ENCODE measurements at regions not wholly inside any gene's neighbourhood (a gene's known extent, or its start where the extent isn't known, plus 50 kb on each side); places are given as distances from the start of the nearest gene placed in this dataset.
"Not testable (repeated sequence)": the region's sequence is repeated elsewhere in the genome, so short reads cannot be mapped to it uniquely, and the experiment has no call there.

DNA sequence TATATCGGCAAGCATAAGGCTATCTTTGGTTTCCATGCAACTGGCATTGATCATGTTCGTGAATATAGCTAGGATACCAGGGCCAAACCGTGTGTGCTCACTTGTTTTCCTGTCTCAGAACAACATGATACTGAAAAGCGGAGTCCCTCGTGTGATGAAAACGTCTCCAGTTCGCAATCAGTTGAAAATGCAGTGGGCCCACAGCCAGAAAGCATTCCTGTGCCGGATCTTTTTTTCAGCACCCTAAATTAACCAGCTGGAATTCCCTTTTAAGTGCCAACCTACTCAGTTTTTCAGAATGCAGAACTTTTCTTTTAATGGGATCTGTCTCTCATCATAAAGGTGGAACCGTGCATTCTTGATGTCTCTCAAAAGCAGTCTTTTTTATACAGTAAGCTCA is 130.8 kb upstream of the FRG1 start:
- no peak for DNase-seq

DNA sequence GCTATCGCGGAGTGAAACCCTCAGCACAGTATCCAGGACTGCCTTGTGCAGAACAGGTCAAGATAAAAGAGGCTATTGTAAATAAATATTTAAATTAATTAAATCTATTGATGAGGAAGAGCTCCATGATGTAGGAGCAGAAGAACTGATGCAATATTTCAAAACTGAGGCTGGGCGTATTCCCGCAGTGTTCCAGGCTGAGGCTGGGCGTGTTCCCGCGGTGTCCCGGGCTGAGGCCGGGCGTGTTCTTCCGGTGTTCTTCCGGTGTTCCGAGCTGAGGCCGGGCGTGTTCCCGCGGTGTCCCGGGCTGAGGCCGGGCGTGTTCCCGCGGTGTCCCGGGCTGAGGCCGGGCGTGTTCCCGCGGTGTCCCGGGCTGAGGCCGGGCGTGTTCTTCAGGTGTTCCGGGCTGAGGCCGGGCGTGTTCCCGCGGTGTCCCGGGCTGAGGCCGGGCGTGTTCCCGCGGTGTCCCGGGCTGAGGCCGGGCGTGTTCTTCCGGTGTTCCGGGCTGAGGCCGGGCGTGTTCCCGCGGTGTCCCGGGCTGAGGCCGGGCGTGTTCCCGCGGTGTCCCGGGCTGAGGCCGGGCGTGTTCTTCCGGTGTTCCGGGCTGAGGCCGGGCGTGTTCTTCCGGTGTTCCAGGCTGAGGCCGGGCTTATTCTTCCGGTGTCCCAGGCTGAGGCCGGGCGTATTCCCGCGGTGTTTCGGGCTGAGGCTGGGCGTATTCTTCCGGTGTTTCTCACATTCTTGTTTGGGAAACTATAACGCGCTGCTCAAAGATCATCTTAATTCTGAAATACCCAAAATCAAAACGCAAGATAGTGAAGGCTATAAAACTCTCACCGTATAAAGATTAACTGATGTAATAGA is 130.1 kb upstream of the FRG1 start:
- DNase-seq = not testable (repeated sequence)

DNA sequence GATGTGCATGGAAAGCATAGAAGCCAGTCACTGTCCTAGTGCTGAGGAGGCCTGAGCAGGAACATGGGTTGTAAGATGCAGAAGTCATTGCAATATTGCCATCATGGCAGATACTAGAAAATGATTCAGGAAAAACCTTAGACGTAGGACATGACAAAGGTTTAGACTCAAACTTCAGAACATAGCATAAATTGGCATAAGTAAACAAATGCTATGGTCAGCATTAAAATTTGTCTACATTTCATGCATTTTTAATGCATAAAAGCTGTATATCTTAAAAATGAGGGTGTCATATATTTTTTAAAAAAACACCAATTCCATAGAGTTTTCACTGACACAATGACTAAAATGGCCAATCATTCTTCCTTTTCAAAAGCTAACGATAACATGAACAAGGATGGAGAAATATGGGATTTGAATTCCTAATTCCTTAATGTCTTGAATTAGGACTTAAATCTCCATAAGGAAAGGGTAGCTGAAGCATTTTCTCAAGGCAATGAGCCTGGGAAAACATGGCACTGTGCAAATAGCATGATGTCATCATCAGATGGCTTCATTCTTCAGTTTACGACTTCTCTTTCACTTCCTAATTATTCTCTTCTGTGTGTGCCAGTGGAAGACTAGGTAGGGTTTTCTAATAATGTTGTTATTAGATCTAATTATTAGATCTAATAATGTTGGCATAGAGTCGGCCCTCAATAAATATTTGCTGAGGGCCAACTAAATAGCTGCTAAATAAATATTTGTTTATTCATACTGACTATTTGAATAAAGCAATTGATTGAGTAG is 125.1 kb upstream of the FRG1 start:
- no peak for DNase-seq

DNA sequence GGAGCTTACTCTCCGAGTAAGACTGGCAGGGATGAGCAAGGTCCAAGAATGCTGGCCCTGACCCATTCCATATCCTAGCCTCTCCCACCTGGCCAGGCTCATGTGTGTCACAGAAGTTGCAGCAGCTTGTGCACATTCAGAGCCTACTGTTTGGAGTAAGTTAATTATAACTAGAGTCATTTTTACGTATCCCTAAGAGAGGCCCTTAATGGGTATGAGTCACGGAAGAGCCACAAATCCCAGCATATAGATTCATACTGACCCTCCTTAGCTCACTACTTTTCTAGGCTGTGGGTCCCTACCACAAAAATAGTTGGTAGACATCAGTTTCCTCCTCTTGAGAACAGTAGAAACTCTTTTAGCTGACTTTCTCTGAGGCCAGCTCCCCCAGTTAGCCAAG is 118.3 kb upstream of the FRG1 start:
- DNase-seq = no peak

- DNase-seq = no peak
Observed at GRCh38 chr4:189823591-189823990, 117.1 kb upstream of the FRG1 start.

DNA sequence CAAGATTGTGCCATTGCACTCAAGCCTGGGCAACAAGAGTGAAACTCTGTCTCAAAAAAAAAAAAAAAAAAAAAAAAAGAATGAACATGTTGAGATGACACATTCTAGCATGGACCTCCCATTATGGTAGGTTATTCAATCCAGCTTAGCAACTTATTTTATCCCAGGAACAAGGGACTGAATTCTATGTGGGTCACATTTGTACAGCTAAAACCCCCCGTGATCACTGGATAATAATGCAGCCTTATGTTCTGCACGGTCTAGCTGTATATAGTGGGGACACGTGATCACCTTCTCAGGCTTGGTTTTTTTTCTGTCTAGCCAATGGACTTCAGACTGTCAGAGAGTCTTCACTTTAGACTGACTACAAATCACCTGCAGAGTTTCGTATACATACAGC is 115.2 kb upstream of the FRG1 start:
- no peak for DNase-seq

DNA sequence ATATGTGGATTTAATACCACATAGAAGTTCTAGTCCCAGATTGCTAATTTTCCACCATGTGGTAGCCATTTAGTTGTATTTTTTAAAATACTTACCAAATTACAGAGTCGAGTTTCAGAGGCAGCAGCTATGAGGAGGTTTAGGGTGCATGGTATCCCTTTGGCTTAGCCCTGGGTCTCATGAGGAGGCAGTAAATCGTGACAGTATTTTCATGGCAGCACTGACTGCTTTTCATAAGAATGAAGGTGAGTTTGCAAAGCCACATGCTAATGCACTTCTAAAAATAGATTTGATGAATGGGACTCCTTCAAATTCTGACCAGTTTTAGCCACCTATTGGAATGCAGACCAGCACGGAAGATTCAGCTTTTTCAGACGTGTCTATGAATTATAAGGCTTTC is 114.0 kb upstream of the FRG1 start:
- DNase-seq = no peak

DNA sequence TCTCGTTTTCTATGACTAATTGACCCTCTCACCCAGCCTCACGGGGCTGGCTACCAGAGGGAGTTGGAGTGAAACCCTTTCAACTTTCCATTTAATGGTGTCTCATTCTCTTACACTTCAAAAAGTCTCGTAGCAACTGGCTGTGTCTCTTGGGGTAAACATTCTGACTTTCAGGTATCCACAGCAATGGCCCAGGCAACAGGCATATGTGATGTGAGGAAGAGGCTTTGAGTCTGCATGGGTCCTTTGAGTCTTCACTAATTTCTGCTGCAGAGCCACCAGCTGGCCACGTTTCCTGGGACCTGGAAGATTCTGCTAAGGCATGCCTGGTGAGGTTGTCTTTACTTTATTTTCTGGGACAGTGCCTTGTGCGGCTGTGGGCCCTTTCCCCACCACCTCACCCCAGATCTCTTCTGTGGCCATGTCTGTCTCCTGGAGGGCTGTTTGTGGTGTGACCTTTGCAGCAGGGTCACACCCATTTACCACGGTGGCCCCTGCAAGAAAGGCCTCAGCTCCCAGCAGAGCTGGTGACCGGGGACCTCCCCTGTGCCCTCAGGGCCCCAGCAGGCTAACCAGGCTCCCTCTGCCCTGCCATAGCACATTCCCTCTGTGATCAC is 112.5 kb upstream of the FRG1 start:
- DNase-seq = no peak

GRCh38 chr4:189832528-189832927 is 108.1 kb upstream of the FRG1 start:
- no peak for DNase-seq

- no peak for DNase-seq
Observed at GRCh38 chr4:189834616-189835015, 106.1 kb upstream of the FRG1 start.

DNA sequence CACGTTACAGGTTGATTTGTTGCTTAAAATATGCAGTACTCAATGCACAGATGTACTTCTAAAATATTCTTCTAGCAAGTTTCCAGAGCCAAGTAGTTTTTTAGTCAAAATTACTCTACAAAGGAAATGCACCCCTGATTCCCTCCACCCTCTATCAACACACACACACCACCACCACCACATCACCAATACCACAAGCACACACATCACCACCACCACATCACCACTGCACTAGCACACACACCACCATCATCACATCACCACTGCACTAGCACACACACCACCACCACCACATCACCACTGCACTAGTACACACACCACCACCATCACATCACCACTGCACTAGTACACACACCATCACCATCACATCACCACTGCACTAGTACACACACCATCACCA is 105.2 kb upstream of the FRG1 start:
- DNase-seq = no peak

DNA sequence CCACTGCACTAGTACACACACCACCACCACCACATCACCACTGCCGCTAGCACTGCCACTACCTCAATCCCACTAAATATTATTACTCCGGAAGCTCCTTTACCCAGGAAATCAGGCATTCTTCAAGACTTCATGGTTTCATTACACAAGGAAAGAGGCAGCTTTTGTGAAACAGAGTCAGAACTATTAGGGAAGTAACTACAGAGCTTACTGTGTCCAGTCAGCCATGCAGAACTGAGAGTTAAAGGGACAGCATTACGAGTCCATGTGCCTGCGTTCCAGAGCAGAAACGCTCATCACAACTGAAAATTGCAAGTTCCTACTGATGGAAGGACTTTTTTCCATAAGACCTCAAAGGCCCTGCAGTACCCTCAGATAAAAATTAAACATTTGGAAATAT is 103.2 kb upstream of the FRG1 start:
- DNase-seq = no peak

DNA sequence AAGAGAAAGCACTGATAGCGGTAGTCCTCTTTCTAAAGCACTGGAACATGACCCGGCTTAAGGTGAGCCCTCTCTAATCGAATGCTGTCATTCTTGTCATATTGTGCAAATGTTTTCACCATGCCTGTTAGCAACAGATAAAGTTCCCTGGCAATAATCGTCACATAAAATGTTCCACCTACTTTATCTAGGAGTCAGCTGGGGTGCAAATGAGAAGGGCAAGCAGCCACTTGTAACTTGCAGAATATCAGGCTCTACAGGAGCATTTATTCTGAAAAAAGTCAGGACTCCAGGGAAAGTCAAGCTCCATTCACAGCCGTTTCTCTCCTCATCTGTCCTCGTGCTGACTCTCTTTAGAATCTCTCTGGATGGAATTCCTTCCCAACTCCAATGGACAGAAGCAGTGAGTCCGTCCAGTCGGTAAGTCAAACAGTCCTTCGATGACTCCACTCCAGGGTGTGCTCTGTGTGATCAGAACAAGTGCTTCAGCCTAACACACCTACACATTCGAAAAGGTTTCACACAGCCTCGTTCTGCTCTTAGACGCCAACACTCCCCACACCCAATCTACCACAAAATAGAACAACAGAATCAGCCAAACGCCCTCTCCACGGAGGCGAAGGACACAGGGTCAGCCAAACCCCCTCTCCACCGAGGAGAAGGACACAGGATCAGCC is 101.7 kb upstream of the FRG1 start:
- no peak for DNase-seq

GRCh38 chr4:189840356-189840755 is 100.3 kb upstream of the FRG1 start:
- no peak for DNase-seq

- DNase-seq = no peak
Observed at GRCh38 chr4:189843413-189844009, 97.2 kb upstream of the FRG1 start.

GRCh38 chr4:189845145-189845846 is 95.4 kb upstream of the FRG1 start:
- no peak for DNase-seq

- DNase-seq = not testable (repeated sequence)
Observed at GRCh38 chr4:189846094-189846493, 94.6 kb upstream of the FRG1 start.

GRCh38 chr4:189846608-189847007 is 94.1 kb upstream of the FRG1 start:
- DNase-seq = not testable (repeated sequence)

GRCh38 chr4:189848672-189849071 is 92.0 kb upstream of the FRG1 start:
- not testable (repeated sequence) for DNase-seq

DNA sequence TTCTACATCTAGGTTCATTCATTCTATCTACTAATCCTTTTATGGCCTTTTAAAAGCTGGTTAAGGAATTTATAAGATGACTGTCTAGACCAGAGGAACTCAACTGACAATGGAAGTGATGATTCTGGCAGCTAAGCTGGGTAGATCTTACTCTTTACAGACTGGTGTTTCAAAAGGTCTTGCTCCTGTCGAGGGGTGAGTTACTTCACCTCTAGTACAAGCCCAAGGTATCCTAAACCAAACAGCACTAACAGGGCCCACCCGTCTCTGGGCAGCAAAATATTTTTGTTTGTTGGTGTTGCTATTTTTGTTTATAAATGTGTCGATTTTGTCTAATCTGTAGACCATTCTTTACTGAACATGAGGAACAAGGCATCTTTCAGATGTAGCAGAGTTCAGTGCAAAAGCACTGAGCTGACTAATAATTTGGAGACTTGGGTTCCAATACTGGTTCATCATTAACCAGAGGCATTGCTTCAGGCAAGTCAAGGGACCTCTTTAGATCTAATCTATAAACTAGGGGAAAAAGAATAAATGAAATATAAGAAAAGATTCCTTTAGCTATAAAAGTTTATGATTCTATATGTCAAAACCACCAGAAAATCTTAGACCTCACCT is 90.3 kb upstream of the FRG1 start:
- DNase-seq = no peak

GRCh38 chr4:189858435-189858834 is 82.2 kb upstream of the FRG1 start:
- DNase-seq = no peak

GRCh38 chr4:189861101-189861500 is 79.6 kb upstream of the FRG1 start:
- no peak for DNase-seq

Measured in DMS153 (cell line).